Fibroblast of lung (primary cell): ENCODE measurements at regions not wholly inside any gene's neighbourhood (a gene's known extent, or its start where the extent isn't known, plus 50 kb on each side); places are given as distances from the start of the nearest gene placed in this dataset.

Experiments
- EZH2 ChIP-seq: IDR thresholded peaks from 2 replicates; pipeline ENCODE4 v1.5.1; 2012; ENCODE audit warnings: low read length, control low read depth, mild to moderate bottlenecking; ENCODE audit errors: missing control alignments
- TF ChIP-seq, protein P1 (sequence below), 2 donors: IDR thresholded peaks in 1 of 2; conservative IDR thresholded peaks in 1 of 2; 1 replicate in 1 of 2; 2 replicates in 1 of 2; pipeline ENCODE4 v1.5.1; 2011 to 2012; ENCODE audit warnings: low read length in 2 of 2, control low read depth in 1 of 2, inconsistent platforms in 1 of 2, low read depth in 1 of 2, mild to moderate bottlenecking in 1 of 2

DNA sequence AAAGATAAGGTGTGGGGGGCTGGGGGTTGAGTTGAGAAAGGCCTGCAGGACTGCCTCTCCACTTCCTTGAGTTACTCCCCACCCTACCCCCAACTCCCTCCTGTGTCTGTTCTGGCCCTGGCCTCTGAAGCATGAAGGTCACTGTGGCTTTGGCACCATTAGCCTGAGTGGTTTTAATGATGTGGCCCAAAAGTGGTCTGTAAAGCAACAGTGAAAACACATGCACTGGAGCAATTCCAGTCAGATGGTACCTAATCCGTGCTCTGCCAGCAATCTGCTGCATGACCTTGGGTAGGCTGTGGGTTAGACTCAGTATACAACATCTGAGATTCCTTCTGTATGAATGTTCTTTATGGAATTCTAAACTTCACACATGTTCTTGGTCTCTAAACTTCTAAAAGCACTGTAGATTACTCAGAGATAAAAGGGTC is 86.5 kb upstream of the ATP1A1 start:
- no peak for TF ChIP-seq EZH2
- TF ChIP-seq, protein P1, sequence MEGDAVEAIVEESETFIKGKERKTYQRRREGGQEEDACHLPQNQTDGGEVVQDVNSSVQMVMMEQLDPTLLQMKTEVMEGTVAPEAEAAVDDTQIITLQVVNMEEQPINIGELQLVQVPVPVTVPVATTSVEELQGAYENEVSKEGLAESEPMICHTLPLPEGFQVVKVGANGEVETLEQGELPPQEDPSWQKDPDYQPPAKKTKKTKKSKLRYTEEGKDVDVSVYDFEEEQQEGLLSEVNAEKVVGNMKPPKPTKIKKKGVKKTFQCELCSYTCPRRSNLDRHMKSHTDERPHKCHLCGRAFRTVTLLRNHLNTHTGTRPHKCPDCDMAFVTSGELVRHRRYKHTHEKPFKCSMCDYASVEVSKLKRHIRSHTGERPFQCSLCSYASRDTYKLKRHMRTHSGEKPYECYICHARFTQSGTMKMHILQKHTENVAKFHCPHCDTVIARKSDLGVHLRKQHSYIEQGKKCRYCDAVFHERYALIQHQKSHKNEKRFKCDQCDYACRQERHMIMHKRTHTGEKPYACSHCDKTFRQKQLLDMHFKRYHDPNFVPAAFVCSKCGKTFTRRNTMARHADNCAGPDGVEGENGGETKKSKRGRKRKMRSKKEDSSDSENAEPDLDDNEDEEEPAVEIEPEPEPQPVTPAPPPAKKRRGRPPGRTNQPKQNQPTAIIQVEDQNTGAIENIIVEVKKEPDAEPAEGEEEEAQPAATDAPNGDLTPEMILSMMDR (conservative IDR thresholded peaks at IDR 0.05 in 1 of 2, IDR thresholded peaks at IDR 0.05 in 1 of 2; ENCODE audit: low read depth in 1 of 2, low read length in 2 of 2), result no peak
